H54 (cell line): ENCODE measurements at regions not wholly inside any gene's neighbourhood (a gene's known extent, or its start where the extent isn't known, plus 50 kb on each side); places are given as distances from the start of the nearest gene placed in this dataset.
"Not testable (repeated sequence)": the region's sequence is repeated elsewhere in the genome, so short reads cannot be mapped to it uniquely, and the experiment has no call there.

ENCODE experiments used
- DNase-seq: peaks from one replicate; pipeline ENCODE4 v3.0.0; 2011; ENCODE audit warnings: low spot score, mixed read lengths; ENCODE audit not compliant: insufficient read length
- FAIRE-seq: peaks from 3 replicates; lab custom pipeline; 2011; peaks lifted over from hg19 to GRCh38; lab: Jason Lieb, UNC
- POLR2A ChIP-seq: IDR thresholded peaks from 2 replicates; pipeline ENCODE4 v1.6.1; 2011; ENCODE audit warnings: low read depth, mild to moderate bottlenecking, low read length

DNA sequence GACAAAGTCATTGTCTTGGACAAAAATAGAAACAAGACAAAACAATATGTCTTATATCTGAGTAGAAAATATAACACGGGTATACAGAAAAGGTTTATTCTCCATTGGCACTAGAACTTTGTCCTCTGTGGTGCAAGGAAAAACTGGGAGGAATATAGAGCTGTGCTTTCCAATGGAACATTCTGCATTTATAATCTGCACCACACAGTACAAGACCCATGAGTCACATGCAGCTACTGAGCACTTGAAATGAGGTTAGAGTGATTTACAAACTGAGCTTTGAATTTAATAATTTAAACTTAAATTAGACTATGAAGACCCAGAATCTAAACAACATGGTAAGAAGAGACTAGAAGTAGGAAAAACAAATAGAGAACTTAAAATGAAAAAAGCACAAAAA is 86.1 kb downstream of the RAP2A start:
- DNase-seq: no peak
- FAIRE-seq: no peak
- no peak for TF ChIP-seq POLR2A

DNA sequence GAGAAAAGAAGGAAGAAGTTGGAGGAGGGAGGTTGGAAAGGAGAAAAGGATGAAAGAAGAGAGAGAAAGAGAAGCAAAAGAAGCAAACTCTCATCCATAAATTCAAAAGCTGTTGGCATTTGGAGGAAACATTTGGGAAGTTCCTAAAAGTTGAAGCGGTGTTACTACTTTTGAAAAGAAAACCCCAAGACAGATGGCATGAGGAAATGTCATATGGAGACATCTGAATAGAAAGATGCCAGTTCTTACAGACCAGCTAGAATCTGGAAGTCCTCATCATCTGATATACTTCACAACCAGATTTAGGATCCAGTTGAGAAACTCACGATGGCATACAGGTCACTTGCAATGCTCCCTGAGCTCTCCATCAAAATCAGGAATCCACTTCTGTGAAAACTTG is 86.9 kb downstream of the RAP2A start:
- TF ChIP-seq POLR2A: no peak
- FAIRE-seq (no peak), DNase-seq (no peak)

DNA sequence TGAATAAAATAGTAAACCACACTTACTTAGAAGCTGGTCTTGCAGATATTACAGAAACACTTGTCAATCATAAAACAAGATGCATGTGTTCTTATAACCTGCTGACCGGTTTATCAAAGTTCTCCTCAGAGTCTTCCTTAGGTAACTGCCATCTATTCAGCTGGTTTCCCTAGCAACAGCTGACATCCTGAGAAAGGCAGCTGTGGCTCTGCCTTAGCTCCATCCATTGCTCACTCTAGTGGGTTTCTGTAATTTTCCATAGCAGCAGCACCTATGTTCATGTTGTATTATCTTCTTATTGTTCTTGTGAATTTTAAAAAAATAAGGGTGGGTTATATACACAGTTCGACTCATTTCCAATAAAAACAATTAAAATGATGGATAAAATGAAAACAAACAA is 87.8 kb downstream of the RAP2A start:
- FAIRE-seq (no peak), DNase-seq (no peak)

DNA sequence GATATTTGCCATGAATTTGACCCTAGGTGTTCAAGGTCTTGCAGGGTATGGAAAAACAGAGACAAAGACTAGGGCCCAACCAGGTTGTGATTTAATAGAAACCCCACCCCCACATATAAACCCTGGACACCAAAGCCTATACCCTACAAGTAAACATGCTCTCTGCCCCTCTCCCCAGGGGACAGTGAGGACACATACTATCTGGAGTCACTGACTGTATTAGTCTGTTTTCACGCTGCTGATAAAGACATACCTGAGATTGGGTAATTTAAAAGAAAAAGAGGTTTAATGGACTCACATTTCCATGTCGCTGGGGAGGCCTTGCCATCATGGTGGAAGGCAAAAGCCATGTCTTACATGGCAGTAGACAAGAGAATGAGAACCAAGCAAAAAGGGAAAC is 88.3 kb downstream of the RAP2A start:
- DNase-seq (no peak), FAIRE-seq (no peak)
- TF ChIP-seq POLR2A: no peak

More for the DNA sequence above, 87.8 kb downstream of the RAP2A start:
- no peak for TF ChIP-seq POLR2A

DNA sequence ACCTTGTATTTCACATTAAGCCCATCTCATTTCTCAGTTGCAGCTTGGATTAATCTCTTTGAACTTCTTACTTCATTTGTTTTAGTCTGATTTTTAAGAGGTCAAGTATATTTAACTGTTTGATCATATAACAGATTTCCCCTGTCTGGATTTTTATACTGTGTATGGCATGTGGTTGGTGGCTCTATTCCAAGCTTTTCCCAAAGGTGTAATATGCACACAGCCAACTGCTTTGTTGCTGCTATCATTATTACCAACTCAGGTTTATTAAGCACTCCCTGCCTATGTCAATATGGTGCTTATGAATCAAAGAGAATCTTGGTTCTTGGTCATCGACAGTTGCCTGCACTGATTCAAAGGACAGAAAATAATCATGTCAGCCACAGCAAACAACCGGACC is 92.6 kb downstream of the RAP2A start:
- no peak for TF ChIP-seq POLR2A
- FAIRE-seq (no peak), DNase-seq (no peak)

DNA sequence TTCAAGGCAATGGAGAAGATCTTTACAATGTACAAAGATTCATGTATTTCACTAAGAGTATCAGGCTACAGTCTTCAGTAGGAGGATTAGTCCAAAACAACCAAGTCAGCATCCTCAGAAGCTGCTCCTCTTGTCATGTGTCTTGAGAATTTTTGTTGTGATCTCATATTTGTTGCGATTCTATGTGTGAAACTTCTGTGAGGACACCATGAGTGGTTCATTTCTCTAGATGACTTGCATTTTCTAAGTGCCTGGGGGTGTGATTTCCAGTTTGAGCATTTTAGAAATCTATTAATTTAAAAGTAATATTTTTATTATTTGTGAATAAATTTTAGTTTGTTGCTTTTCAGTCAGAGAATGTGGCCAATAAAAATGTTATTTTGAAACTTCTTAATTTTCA is 94.5 kb downstream of the RAP2A start:
- FAIRE-seq (no peak), DNase-seq (no peak)
- TF ChIP-seq POLR2A: no peak

DNA sequence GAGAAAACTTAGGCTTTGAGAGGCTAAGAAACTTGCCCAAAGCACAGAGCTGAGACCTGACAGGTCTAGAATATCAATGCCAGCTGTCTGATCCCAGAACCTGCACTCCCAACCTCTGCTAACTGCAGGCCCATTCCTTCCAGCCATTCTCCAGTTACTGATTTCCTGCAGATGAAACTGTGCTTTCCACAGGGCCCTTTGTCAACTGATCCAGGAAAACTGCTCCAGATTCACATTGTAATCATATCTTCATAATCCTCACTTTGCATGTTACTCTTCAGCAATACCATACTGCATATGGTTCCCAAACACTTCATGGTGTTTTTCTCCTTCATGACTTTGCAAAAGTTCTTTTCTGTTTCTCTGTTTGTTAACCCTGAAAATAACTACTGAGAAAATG is 100.6 kb downstream of the RAP2A start:
- FAIRE-seq: no peak
- DNase-seq: no peak
- no peak for TF ChIP-seq POLR2A

DNA sequence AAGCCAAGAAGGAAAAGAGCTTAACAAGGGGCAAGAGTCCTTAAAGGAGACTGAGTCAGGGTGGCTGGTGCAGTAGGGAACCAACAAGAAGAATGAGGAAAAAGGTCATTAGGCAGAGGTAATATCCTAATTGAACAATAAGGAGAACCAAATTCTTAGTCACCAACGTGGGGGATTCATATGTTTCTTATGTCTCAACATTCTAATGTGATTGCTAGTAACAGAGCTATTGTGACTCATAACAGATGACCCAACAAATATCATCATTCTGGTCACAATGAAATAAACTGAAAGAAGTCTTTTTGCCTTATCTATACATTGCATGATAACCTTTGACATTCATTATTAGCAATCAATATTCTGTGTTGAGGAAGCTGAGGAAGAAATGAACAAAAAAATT is 101.6 kb downstream of the RAP2A start:
- DNase-seq (no peak), FAIRE-seq (no peak)
- no peak for TF ChIP-seq POLR2A

DNA sequence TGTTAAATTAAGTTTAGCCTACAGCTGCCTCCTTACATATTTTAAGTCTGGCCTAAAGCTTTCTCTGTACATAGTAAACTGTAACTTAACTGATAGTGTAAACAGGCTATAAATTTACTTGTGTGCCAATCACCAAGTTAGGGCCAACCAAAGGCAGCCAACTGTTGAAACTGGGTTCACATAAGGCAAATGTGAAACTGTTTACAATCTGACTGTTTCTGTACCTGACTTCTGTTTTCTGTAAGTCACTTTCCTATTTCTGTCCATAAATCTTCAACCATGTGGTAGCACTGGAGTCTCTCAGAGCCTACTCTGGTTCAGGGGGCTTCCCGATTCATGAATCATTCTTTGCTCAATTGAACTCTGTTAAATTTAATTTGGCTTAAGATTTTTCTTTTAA is 103.1 kb downstream of the RAP2A start:
- DNase-seq: no peak
- FAIRE-seq: no peak
- no peak for TF ChIP-seq POLR2A

DNA sequence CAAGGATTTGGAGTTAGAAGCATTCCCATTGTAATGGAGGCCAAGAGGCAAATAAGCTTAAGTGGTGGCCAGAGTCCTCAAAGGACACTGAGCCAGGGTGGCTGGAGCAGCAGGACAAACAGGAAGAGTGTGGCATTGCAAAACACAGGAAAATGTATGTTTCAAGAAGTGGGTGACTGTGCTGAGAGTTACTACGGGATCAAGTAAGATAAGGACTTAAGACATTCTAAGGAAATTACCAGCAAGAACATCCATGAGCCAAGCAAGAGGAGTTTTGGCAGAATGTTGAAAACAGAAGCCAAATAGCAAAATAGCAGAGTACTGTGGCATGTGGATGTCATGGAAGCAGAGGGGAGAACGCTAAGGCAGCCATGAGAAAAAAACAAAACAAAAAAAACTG is 104.2 kb downstream of the RAP2A start:
- no peak for FAIRE-seq
- no peak for DNase-seq
- no peak for TF ChIP-seq POLR2A

DNA sequence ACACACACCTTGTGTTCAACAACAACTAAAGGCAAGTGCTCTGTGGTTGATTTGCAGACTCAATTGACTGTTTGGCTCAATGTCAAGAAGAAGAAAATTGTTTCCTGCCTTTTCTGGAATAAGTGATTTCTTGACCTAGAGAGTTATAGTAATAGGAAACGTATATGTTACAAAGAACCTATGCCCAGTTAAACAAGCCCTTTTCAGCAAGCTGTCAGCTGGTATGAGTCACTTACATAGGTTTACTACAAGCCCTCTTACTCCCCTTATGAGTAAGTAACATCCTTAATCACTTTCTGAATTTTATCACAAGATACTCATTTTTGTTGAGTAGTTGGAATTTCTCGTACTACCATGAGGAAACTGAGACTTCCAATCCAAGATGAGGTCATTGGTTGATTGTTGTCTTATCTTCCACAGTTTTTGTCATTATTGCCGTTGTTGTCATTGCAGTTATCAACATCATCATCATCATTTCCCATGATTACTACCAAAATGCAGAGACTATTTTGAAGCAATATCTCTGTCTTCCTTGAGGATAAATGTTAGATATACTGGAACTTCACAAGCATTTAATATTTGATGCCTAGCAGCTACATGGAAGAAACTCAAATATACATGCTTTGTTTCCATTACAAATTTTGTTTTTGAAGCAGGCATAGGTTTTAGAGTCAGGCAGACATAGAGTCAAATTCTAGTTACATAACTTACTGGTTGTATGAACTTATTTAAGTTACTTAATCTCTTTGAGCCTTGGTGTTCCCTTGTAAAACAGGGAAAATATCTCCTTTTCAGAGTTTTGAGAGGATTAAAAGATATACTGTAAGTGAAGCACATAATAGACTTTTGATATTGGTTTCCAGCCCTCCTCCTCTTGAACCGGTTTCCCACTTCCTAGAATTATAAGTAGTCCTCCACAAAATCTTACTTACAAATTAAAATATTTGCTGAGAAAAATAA is 106.0 kb downstream of the RAP2A start:
- FAIRE-seq: peak; percentile 61
- no peak for DNase-seq
- TF ChIP-seq POLR2A: no peak

DNA sequence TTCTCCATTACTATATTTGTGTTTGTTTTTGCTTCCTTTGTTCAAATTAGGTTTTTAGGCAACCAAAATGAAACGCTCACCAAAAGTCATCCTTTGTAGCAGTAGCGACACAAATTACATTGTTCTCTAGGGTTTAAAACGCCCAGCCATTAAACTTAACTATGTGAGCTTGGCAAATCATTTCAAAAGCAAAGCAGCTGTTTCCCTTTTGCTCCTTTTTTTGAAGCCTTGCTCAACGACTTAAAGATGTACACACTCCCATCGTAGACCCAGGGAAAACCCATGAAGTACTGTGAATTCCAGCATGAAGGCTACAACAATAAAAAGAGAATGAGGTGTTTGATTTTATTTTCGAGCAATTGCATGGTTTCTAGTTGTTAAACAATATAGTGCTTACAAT is 106.7 kb downstream of the RAP2A start:
- FAIRE-seq: no peak
- DNase-seq: no peak
- TF ChIP-seq POLR2A: no peak

DNA sequence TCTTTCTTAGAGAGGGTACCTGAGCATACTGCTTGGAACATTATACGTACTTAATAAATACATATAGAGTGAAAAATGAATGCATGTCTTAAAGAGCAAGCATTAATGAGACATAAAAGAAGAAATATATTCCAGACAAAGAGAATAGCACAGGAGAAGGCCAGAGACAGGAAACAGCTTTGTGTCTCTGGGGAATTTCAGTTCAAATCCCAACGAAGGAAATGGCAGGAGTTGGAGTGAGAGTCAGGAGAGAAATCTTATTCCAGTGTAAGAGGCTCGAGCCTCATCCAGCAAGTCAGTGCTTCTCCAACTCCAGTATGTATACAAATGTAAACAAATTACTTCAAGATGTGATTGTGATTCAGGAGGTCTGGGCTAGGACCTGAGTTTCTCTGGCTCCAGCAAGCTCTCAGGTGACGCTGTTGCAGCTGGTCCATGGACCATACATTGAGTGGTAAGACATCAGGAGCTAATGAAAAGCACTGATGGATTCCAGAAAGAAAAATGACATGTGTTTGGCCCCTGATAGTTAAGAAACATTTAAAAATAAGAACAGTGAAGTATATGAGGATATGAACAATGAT is 108.2 kb downstream of the RAP2A start:
- DNase-seq (no peak), FAIRE-seq (no peak)
- no peak for TF ChIP-seq POLR2A

DNA sequence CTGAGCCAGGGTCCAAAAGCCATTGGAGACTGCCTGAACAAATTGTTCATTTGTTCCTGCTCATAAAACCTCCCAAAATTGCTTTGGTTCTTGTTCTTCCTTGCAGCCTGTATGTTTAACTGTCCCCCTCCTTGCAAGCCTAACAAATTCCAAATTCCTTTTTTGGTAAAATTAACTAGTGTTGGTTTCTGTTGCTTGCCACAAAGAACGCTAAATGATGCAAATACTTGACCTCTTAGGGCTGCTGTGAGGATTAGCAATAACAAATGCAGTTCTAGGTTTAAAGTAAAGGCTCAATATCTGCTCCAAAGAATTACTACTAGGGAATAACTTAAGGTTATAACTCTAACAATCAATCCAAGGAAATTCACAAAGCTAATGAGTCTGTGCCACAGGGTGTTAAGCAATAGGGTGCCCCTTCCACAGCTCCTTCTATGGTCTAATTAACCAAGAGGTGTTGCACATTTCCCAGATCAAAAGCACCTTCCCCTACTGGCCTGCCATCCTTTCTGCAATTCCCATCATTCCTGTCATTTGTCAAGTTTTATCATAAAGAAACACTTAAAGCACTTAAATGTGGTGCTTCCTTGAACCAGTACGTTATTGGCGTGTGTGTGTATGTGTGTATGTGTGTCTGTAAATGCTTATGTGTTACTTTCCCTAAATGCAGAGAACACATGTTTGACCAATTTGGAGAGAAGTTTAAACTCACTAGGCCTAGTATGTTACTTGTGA is 110.2 kb downstream of the RAP2A start:
- TF ChIP-seq POLR2A: no peak
- FAIRE-seq: no peak
- DNase-seq: no peak

DNA sequence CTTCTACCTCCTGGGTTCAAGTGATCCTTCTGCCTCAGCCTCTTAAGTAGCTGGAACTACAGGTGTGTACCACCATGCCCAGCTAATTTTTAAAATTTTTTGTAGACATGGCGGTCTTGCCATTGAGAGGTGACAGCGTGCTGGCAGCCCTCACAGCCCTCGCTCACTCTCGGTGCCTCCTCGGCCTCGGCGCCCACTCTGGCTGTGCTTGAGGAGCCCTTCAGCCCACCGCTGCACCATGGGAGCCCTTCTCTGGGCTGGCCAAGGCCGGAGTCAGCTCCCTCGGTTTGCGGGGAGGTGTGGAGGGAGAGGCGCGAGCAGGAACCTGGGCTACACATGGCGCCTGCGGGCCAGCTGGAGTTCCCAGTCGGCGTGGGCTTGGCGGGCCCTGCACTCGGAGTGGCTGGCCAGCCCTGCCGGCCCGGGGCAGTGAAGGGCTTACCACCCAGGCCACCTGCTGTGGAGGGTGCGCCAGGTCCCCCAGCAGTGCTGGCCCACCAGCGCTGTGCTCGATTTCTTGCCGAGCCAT is 111.1 kb downstream of the RAP2A start:
- not testable (repeated sequence) for FAIRE-seq, DNase-seq
